ENCODE measurements at regions not wholly inside any gene's neighbourhood (a gene's known extent, or its start where the extent isn't known, plus 50 kb on each side); places are given as distances from the start of the nearest gene placed in this dataset.

GRCh38 chr2:193124815-193125214 is 930.1 kb upstream of the TMEFF2 start (continued):
- TF ChIP-seq GABPA (IDR thresholded peaks at IDR 0.05; ENCODE audit: borderline replicate concordance, insufficient read depth, low read length): no peak
- TF ChIP-seq JUND (IDR thresholded peaks at IDR 0.05; ENCODE audit: low read length): no peak
- TF ChIP-seq CBX8 (IDR thresholded peaks at IDR 0.05; ENCODE audit: borderline replicate concordance, low read depth, low read length): no peak
- TF ChIP-seq POLR2AphosphoS5 (IDR thresholded peaks at IDR 0.05; ENCODE audit: low read depth, low read length): no peak
- TF ChIP-seq RBBP5 (IDR thresholded peaks at IDR 0.05; ENCODE audit: borderline replicate concordance, low read depth, low read length): no peak
- TF ChIP-seq SUZ12 (IDR thresholded peaks at IDR 0.05; ENCODE audit: low read length): no peak
- TF ChIP-seq CBX5 (IDR thresholded peaks at IDR 0.05; ENCODE audit: low read depth, low read length): no peak
- TF ChIP-seq BCL11A (IDR thresholded peaks at IDR 0.05; ENCODE audit: low read depth in 2 of 2, low read length in 2 of 2): no peak
